HG03378 (cell line): ENCODE measurements at regions not wholly inside any gene's neighbourhood (a gene's known extent, or its start where the extent isn't known, plus 50 kb on each side); places are given as distances from the start of the nearest gene placed in this dataset.
A peak's percentile ranks its signal among the peaks of the same experiment; 100 is the strongest.

Experiments
- ATAC-seq: cut with Tn5 transposase; IDR thresholded peaks from one replicate; pipeline ENCODE4 v1.9.1; 2021; ENCODE audit warnings: mild to moderate bottlenecking, moderate library complexity; ENCODE audit not compliant: unreplicated experiment

DNA sequence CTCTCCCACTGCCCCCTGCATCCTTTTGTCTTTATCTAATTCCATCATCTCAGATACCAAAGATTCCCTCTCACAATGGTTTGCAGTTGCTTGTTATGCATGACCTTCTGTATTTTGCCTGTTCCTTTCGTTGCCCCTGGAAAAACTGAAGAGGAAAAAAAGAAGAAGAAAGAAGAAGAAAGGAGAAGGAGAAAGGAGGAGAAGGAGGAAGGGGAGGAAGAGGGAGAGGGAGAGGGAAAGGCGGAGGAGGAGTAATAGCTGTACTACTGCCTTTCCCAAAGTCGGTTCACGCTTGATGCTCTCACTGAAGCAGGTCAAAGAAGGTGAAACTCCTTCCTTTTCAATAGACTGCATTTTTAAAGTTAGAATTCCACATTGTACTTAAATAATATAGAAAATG lies 513.8 kb downstream of the PTPRC start:
- ATAC-seq, result no peak

DNA sequence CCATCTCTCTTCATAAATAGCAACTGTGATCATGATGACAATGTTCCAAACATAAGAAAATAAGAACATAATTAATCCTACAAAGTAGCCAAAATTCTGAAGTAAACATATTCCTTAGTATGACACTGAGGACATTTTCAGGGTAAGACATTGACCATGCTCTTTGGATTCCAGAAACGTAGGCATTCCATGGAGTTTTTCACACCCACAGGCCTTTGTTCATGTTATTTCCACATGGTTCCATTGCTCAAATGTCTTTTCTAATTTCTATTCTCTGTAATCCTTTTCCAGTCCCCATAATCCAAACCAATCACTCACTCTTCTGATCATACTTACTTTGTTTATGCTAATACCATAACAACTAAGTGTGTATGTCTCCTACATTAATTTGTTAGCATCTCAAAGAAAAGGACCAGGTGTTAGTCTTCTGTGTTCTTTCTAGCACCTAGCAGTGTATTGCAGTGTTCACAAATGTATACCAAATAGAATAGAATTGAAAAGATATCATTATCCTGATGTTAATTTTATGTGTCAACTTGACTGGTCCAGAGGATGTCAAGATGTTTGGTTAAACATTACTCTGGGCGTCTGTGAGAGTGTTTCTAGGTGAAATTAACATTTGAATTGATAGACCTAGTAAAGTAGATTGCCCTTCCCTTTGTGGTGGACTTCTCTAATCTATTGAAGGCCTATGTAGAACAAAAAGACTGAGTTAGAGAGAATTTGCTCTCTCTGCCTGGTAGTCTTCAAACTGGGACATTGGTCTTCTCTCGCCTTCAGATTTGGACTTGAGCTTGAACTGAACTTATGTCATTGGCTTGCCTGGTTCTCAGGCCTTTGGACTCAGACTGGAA lies 516.6 kb downstream of the PTPRC start:
- ATAC-seq, result no peak

DNA sequence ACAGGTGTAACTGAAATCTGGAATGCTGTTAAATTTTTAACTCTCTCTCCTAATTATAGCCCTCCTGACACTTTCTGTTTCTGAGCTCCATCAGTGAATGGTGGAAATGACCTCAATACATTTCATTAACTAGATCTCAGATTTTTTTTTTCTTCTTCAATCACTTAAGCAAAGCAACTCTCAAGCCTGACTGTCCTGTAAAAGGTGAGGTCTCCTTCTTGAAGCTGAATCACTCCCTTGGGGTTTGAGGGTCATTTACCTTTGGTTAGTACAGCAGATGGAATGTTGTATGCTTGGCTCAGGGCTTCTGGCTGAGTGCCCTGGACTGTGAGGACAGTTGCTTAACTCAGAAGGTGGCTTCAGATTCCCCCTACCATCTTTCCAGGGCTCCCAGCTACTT lies 518.7 kb downstream of the PTPRC start:
- ATAC-seq, result no peak

DNA sequence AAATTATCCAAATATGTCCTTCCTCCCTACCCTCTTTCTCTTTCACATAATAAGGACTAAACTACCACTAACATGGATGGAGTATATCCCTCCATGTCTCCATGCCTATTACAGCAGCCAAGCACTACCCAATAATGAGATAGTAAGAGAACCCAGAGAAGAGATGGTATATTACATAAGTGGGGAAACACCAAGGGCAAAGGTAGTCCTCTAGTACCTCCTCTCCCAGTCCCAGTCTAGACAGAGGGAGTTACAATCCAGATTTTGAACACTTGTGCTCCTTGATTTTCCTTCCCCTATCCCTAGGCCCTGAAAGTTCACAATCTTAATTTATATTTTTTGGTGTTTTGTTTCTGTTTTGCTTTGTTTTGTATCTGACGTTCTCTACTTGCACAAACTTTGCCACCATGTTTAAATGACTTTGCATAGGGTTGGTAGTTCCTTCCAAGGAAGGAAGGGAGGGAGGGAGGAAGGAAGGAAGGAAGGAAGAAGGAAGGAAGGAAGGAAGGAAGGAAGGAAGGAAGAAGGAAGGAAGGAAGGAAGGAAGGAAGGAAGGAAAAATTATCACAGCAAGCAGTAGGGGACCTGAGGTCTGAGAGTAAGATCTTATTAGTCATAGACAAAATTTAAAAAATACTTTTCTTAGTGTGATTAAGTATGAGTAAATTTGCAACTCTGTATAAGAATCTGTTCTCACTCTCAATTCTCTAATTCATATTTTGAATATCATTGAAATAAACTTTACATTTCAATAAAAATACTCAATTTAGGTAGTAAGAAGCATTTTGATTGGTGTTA lies 521.9 kb downstream of the PTPRC start:
- no peak for ATAC-seq

DNA sequence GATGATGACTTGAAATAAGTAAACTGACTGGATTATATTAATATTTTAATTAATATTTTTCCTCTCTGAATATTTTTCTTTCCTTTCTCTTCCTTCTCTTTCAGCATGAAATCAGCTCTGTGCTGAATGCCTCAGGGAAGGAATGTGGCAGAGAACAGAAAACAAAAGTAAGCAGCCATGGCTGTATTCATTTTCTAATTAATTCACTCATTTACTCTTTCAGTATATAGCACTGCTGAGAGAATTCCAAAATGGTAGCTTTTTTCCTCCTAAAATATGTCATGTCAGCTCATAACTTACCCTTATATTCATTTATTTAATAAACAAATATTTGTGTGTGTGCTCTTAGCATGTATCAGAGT lies 522.5 kb downstream of the PTPRC start:
- ATAC-seq, result no peak

DNA sequence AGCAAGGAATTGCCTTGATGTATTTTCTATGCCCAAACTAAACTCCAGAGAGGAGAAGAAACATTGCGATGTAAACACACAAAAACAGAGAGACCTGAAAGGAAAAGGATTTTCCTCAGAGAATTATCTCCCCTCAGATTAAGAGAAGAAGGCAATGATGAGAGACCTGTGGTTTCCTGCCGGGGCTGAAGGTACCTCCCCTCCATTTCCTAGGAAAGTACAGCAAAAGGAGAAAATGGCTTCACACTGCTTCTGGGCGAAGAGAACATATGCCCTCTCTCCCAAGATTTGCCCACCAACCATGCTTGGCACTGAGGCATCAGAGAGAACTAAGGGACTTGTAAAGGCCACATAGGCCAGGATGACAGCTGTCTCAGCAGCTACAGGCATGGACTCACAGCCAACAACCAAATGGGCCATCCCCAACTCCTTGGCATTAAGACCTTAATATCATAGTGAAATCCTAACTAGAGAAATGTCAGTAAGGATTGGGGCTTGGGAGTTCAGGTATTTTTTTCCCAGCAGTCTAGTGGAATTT lies 523.0 kb downstream of the PTPRC start:
- no peak for ATAC-seq

DNA sequence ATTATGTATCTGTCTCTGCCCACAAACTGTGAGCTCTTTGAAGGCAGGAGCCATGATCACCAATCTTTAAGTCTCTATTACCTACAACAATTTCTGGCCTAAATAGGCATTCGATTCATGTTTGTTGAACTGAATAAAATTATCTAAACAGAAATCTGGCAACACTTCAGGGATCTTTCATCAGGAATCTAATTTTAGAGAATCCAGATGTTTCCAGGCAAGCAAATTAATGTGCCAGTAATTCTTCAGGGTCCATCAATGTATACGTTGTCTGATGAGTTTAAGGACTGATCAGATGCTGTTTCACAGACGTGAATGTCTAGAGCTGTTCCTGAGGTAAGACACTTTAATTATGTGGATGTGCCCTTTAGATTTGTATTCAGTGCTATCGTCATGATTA lies 524.4 kb downstream of the PTPRC start:
- no peak for ATAC-seq

DNA sequence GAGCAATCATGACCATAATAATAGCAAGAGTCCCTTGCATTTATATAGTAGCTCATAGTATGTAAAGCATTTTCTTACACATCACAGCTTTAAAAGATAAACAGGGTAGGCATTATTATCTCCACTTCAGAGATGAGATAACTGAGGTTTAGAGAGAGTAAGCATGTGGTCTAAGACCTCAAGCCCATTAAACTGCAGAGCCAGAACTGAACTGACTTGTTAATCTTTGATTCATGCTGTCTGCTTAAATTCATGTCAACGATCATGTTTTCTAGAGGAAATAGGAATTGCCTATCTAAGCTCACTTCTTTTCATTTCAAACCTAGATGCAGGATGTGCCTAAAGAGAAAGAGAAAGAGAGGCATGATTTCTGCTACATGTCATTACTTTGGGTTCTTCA lies 524.8 kb downstream of the PTPRC start:
- no peak for ATAC-seq

DNA sequence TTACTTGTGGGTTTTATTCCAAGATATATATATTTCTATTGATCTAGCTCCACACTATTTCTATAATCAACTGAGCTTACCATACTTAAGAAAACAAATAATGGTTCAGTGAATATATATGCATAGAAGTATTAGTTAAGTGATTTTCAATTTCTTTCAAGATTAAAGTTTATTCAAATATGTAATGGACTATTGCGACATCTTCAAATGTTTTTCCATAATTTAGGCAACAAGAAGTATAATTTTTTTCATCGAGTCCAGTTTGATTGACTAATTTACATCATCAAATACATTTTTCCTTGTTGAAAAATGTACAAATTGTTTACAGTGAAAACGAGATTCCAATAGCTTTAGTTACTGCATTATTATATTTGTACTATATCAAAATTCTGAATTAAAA lies 528.6 kb downstream of the PTPRC start:
- no peak for ATAC-seq

DNA sequence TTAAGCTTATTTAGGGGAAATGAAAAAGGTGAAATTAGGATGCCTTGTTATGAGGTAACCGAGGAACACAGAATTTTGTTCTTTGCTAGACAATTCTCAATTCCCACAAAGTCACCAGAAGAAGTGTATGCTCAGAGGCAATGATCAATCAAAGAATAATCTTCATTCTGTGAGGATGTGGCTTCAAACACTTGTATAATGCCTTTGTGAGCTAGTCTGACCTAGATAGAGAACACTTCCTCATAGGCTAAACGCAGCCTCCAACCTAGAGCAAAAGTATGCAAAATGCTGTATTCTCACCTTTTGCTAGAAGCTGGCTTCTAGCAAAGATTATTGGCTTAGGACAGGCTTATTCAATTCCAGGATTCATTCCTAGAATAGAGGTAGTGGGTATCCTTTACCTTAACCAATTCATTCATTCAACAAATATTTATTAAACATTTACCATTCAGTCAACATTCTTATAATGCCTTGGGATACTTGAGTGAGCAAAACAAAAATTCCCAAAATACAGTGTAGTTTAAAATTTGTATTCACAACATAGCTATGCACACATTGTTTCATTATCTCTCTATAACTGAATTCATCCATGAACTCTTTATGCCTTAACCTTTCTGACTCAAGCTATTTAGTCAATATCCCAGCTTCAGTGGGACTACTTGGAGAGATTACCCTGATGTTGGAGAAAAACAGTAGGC lies 530.2 kb downstream of the PTPRC start:
- ATAC-seq, result no peak

DNA sequence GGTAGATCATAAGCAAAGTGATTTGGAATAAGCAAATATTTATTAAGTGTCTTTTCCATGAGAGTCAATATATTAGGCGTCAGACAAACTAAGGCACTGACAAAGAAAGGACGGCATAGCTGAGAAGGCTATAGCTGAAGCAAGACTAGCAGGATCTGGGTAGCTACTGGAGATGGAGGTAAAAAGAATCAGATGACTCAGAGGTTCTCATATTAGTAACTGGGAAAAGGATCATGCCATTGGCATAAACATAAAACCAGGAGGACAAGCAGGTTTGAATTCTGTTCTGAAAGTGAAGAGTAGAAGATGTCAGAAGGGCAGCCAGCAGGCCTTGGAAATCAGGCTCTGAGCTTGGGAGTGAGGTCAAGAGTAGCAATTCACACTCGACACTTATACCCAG lies 531.9 kb downstream of the PTPRC start:
- ATAC-seq, result no peak

DNA sequence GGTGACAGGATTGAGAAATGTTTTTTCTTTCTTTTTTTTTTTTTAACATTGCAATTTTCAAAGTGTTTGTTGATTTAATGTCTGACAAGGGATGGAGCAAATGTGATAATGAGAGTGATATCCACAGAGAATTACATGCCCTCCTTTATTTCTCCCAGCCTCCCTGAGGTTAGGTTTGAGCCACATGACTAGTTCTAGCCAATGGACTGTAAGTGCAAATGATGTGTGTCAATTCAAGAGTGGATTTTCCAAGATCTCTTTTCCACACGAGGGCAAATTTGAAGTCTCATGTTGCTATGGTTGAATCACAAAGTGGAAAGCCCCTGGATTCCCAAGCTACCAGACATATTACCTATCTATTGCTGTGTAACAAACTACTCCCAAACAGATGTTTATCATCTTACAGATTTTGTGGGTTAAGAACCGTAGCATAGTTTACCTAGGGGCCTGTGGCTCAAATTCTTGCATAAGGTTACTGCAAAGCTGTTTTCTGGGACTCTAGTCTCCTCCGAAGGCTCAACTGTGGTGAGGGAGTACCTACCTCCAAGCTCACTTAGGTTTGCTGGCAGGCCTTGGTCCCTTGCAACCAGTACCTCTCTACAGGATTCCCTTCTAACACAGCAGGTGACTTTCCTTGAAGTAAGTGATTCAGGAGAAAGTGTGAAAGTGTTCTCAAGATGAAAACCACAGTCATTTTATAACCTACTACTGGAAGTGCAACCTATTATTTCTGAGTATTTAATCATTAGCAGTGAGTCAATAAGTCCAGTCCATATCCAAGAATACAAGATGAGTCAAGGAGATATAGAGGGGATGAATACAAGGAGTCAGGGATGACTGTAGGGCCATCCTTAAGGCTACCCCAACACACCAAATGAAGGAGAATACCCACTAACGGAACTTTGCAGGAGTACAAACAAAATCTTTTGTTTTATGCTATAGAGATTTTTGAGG lies 533.6 kb downstream of the PTPRC start:
- peak; percentile 16 for ATAC-seq

DNA sequence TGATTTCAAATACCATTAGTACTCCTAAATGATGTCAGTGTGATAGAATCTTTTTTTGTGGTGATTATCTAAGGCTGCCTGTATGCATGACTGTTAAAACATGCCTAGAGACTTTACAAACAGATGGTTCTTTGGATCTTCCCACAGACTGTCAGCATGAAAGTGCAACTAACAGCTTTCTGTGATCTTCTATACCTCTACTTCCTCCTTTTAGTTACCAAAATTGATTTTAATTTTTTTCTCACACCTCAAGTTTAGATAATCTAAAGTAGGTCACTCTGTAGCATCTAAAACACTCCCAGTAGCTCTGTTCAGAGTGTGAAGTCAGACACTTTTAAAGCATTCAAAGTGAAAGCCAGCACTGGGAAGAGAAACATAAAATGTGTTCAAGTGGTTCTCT lies 534.5 kb downstream of the PTPRC start:
- ATAC-seq, result peak; percentile 98

DNA sequence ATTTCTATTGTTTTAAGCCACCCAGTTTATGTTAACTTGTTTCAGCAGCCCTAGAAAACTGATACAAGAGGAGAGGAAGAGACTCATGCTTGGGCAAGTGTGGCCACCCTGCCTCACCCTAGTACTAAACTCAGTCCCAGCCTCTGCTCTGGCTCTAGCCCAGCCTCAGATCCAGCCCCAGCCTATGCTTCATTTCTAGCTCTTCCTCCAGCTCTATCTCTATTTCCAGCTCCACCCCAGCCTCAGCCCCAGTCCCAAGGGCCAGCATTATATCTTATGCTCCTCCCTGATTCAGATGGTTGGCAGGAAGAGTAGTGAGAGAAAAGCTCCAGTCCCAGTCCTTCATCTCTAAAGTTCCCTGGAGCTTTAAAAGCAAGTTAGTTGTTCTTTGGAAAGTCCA lies 535.5 kb downstream of the PTPRC start:
- no peak for ATAC-seq

DNA sequence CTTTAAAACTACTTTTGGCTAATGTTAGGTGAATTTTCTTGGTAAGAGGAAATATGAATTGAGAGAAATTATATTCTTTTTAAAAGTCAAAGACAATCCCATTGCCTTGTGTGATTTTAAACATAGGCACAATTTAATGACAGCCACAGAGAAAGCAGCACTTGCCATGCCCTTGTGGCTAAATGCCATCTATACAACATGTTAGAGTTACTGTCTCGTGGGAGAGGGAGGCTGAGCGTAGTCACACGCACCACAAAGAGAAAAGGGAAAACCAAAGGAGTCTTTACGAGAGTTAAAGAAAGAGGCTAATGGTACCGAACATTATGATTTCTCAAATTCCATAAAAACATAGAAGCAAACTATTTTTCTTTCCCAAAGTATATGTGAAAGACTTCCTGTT lies 537.9 kb downstream of the PTPRC start:
- no peak for ATAC-seq

DNA sequence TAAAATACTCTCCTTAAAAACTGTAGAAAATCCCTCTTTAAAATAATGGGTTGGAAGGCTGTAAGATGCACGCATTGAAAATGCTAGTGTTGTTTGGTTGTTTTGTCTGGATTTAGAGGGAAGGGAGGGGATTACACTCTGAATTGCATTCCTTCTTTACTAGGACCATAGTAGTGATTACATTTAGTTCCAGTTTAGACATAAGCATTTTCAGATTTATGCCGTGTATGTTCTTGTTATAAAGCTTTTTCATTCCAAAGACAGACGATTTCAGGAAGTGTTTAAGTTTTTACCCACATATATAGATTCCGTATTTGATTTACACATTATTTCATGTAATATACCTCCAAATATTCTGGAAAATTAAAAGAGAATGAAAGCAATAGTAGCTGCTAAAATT lies 538.4 kb downstream of the PTPRC start:
- no peak for ATAC-seq

DNA sequence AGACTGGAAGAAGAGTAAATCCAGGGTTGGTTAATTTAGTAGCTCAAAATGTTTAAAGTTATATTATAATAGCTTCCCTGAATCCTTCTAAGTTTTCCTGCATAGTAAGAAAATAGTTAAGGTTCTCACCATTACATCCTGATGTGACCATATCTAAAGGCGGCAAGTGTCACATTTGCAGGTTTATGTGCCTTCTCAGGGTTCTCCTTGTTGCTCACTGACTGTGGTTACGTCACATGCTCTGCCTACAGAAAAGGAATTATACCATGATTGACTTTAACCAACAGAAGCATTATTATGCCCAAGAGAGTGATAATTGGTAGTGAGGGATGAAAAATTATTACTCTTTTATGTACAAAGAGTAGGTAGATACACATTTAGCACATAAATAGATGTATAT lies 539.8 kb downstream of the PTPRC start:
- ATAC-seq, result no peak

DNA sequence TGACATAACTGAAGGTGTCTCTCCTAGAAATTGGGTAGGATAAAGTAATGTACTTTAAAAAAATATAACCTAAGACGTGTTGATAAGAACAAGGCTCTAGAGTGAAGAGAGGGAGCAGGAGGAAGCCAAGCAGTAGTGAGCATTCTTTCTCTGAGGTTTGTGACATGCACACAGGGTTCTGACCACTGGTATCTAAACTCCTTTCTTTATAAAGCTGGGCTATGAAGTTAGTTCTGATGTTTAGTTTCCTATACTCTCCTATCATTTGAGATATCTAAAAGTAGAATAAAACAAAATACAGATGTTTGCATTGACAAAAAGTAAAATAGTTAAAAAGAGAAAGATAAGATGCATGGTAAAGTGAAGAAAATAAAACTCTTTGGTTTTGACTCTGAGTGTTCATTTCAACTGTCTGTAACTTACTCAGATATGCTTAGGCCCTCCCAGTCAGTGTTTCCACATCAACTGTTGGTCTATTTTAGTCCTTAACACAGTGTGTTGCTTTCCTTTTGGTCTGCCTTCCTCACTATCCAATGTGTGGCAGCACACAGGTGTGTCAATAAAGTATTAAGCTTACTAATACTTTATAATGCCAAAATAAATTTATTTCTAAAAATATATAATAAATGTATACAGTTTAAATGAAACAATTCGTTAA lies 543.5 kb downstream of the PTPRC start:
- peak; percentile 72 for ATAC-seq

DNA sequence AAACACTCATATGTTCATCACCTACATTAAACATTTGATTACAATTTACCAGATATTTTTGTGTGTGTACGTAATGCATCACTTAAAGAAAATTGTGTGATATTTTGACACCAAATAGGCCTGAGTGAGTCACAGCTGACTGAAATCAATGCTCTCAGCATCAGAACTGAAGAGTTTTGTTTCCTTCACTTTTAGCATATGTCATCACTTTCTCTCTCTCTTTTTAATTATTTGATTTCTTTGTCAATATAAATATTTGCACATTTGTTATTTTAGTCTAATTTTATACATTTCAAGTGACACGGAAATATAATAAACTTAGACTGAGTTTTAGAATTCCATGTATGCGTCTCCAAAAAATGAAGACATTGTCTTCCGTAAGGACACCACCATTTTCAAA lies 545.3 kb downstream of the PTPRC start:
- no peak for ATAC-seq

DNA sequence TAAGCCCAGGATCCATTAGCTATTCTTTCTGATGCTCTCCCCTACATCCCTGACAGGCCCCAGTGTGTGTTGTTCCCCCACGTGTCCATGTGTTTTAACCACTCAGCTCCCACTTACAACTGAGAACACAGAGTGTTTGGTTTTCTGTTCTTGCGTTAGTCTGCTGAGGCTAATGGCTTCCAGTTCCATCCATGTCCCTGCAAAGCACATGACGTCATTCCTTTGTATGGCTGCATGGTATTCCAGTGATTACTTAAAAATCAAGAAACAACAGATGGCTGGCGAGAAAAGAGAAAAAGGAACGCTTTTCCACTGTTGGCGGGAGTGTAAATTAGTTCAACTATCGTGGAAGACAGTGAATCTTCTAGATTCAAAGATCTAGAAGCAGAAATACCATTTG lies 556.0 kb downstream of the PTPRC start:
- no peak for ATAC-seq
